GM18520 (cell line): ENCODE measurements at regions not wholly inside any gene's neighbourhood (a gene's known extent, or its start where the extent isn't known, plus 50 kb on each side); places are given as distances from the start of the nearest gene placed in this dataset.

Source experiments
- ATAC-seq: cut with Tn5 transposase; IDR thresholded peaks from one replicate; pipeline ENCODE4 v1.9.1; 2021; ENCODE audit not compliant: unreplicated experiment

GRCh38 chr4:13059019-13059418 lies 425.1 kb downstream of the RAB28 start:
- no peak for ATAC-seq

DNA sequence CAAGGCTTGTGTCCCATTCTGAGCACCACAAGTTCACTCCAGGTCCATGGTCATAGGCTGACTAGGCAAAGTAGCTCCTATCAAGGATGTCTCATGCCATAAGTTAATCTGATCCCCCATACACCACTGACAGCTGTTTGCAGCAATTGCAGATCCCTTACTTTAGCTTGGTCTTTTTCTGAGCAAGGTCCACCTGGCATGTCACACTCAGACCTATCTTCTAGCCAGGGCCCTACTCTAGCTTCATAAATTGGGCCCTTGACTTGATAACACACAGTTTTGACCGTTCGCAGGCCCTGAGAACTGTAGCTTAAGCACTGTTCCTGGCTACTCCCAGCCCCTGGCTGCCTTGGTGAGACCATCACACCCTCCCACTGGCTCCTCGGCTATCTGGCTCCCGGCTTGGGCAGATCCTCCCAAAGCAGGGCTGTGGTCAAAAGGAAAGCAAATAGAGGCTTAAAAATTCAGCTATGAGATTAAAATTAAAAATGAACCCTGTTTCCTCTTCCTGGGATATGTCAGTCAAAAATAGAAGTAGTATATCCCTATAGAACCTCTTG lies 427.4 kb downstream of the RAB28 start:
- no peak for ATAC-seq

GRCh38 chr4:13054420-13054970 lies 429.6 kb downstream of the RAB28 start:
- ATAC-seq: no peak

DNA sequence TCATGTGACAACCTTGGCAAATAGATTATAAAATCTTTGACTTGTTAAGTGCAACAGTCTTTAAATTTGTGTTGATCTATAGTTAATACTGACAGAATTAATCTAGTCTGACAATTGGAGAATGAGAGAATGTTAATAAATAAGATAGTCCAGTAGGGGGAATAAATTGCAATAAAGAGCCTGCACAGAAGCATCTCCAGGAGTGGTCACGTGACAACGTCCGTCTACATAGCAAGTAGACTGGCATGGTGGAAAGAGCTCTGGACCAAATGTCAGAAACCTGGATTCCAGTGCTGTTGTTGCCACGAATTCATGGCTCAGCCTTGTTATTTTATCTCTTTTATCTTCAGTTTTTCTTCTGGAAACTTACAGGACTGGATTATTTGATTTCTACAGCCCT lies 436.5 kb downstream of the RAB28 start:
- ATAC-seq: no peak

- ATAC-seq: no peak
Measured at GRCh38 chr4:13036841-13037240, 447.3 kb downstream of the RAB28 start.

GRCh38 chr4:13032936-13033335 lies 451.2 kb downstream of the RAB28 start:
- ATAC-seq: no peak

DNA sequence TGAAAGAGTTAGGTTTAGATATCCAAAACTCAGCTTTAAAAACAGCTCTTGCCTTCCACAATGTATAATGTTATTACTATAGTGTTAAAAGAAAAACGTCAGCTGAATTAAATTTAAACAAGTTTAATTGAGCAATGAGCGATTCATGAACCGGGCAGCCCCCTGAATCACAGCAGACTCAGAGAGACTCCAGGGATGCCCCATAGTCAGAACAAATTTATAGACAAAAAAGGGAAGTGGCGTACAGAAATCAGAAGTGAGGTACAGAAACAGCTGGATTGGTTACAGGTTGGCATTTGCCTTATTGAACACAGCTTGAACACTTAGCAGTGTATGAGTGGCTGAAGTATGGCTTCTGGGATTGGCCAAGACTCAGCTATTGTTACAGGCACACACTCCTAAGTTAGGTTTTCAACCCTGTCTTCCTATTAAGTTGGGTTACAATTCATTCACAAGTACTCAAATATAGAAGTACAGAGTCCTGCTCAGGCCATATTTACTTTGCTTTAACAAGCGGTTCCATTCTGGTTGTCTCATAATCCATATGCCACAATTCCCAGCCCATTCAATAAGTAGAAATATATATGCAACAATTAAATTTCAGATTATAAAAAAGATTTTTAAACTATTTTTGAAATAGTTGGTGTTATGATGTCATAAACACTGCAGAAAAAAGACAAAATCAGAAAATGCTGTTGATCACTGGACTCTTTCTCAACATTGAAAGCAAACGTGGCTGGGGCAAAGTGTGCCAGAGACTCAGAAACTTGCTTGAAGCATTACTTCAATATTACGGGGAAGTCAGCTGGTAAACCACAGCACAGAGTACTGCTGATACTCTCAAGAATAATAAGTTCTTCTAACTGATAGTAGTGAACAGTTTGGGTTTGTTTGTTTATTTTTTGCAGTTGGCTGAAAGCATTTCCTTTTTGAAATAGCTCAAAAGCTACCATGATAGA lies 459.7 kb downstream of the RAB28 start:
- no peak for ATAC-seq

DNA sequence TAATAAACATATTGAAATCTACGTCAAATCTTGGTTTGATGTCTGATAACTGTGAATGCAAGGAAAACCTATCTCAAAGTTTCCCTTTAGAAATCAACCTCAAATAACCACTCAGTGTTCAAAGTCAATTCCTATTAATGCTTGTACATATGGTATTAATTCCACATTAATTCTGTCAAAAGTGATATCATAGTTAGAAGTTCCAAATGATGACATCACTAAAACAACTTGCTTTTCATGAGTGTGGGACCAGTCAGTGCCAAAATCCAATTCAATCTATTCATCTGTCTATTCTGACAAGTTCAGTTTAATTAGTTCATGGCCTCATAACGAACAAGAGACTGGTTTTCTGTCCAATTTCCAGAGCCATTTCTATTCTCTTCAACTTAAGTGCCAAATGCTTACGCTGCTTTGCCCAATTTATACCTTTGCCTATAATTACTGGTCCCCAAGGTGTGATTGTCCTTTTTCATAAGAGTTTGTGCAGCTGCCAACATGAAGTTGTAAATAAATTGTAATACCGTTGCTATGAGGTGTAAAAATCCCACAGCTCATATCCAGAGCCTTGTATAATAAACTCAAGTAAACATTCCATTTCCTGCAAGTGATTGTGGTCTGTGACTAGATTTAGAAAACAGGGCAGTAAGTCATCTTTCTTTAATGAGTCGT lies 476.2 kb downstream of the RAB28 start:
- no peak for ATAC-seq

- ATAC-seq: no peak
Measured at GRCh38 chr4:12993923-12994322, 490.2 kb downstream of the RAB28 start.

DNA sequence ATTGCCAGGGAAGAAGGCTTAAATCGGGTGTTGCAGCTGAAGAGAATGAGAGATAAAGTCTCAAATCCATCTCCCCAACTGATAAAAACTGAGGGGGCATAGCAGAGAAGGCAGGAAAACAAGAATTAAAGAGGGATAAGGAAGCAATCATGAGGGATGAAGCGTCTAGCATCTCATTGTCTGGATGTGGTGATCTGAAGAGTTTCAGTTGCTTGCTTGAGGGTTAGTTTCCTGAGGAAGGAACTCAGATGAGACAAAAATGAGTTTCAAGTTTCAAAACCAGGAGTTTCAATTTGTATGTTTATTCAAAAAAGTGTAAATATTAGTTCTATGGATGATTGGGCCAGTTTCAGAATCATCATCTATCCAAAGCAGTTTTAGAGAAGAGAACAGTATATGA lies 496.9 kb downstream of the RAB28 start:
- no peak for ATAC-seq

- no peak for ATAC-seq
Measured at GRCh38 chr4:12979797-12980196, 504.3 kb downstream of the RAB28 start.

- no peak for ATAC-seq
Measured at GRCh38 chr4:12978310-12978709, 505.8 kb downstream of the RAB28 start.

GRCh38 chr4:12975511-12975910 lies 508.6 kb downstream of the RAB28 start:
- no peak for ATAC-seq

DNA sequence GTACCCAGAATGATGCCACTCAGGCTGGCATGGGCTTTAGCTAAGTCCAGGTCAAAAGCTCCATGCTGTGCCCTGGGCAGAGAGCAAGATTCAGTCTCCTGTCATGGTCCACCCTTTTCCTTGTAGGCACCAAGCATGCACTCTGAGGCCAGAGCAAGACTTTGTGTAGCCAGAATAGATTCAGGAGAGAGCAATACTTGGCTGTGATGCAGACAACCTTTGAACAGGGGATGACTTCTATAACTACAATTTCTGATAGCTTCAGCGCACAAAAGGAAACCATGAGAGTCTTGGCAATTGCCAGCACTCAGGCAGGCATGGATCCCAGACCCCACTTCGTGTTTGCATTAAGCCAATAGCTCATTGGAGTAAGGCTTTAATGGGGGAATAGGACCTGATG lies 510.6 kb downstream of the RAB28 start:
- ATAC-seq: no peak

DNA sequence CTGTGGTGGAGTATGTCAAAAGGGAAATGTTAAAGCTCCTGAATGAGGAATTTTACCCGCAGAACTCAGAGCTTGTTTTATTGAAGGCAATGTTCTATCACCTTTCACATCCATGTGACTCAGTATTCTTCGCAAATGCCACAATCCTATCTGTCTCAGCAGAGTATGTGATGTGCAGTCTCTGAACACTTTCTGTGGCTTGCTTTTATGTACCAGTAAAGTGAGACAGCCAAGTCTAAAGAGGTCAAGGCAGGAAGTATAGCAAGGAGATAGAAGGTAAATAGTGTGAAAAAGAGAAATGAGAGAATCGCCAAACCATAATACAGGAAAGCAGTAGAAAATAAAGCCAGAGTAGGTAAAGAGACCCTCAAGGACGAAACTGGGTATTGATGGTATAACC lies 515.8 kb downstream of the RAB28 start:
- no peak for ATAC-seq

DNA sequence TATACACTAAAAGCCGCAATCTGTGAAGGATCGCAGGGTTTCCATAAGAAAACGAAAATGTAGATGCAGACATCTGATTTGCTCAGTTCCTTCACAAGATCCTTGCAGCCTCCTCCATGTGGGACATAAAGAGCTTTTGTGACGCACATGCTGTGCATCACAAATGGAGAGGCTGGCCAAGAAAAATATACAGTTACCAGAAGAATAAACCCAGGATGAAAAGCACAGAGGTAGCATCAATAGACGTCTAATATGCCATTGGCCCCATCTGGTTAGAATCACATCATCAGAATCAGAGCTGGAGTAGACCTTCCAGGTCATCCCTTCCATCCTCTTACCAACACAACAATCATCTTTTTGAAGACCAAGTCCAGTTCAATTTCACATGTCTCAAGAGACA lies 517.4 kb downstream of the RAB28 start:
- no peak for ATAC-seq

DNA sequence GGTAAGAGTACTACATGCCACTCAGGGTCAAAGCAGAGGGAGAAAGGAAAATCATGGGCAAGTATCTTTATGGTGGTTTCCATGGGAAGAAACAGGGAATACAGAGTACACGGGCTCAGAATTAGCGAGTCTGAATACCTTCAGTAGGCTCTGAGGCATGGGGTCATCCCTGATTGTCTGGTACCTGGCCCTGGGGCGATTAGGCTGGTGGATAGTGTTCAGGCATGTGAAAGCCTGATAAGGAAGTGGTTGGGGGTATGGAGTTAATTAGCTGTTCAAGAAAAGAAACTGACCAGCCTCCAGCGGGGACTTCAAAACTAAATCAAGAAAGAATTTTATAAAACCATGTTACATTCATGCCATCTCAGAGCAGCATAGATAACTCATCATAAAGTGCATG lies 518.8 kb downstream of the RAB28 start:
- no peak for ATAC-seq

GRCh38 chr4:12963912-12964311 lies 520.2 kb downstream of the RAB28 start:
- no peak for ATAC-seq

- no peak for ATAC-seq
Measured at GRCh38 chr4:12963291-12963690, 520.8 kb downstream of the RAB28 start.

DNA sequence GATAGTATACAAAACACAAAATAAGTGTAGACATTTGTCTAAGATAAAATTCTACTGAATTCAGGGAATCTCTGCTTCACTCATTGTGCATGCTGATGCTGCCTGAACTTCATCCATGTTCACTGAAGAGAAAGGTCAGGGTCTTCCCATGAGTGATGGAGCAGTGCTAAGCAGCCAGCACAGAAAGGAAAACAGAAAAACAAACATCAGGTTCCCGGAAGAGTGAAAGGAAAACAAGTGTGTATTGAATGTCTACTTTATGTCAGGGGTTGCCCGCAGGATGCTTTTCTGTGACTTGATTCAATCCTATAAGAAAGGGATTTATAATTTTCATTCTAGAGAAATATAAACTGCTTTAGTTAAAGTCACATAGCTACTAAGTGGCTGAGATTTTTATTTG lies 522.4 kb downstream of the RAB28 start:
- ATAC-seq: no peak

DNA sequence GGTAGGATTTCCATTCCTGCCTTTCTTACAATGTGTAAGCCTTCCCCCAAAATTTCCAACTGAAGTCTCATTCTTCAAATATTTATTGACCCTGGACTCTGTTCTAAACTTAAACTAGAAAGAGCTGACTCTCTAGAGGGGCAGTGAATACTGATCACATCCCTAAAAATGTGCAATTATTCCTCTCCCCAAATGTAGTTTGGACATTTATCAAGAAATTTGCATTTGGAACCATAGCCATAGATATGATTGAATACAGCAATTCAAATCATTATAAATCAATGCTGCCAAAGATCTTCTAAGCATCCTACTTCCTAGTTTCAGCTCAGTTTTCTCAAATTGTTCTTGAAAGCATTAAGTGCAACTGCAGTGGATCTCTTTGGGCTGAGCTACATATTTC lies 525.7 kb downstream of the RAB28 start:
- ATAC-seq: no peak

- ATAC-seq: no peak
Measured at GRCh38 chr4:12957108-12957507, 527.0 kb downstream of the RAB28 start.
